GM12891 (cell line): ENCODE measurements at regions not wholly inside any gene's neighbourhood (a gene's known extent, or its start where the extent isn't known, plus 50 kb on each side); places are given as distances from the start of the nearest gene placed in this dataset.

Source experiments
- DNase-seq: peaks from one replicate; pipeline ENCODE4 v3.0.0; 2011; ENCODE audit warnings: low spot score; ENCODE audit not compliant: insufficient read length
- FAIRE-seq: peaks from 2 replicates; lab custom pipeline; 2011; peaks lifted over from hg19 to GRCh38; lab: Jason Lieb, UNC
- PAX5 ChIP-seq: IDR thresholded peaks from 2 replicates; pipeline ENCODE4 v1.6.1; 2011; ENCODE audit warnings: low read length, moderate library complexity, mild to moderate bottlenecking; ENCODE audit not compliant: insufficient read depth, severe bottlenecking
- POLR2A ChIP-seq: IDR thresholded peaks from 2 replicates; pipeline ENCODE4 v1.6.1; 2011; ENCODE audit warnings: low read depth, low read length, control low read depth
- POLR2AphosphoS5 ChIP-seq: IDR thresholded peaks from 2 replicates; pipeline ENCODE4 v1.6.1; 2011; ENCODE audit warnings: low read depth, low read length, control low read depth
- POU2F2 ChIP-seq: IDR thresholded peaks from 2 replicates; pipeline ENCODE4 v1.6.1; 2011; ENCODE audit warnings: low read depth, mild to moderate bottlenecking, control low read depth, low read length, moderate library complexity
- SPI1 ChIP-seq: IDR thresholded peaks from 2 replicates; pipeline ENCODE4 v1.6.1; 2011; ENCODE audit warnings: low read depth, low read length, control low read depth
- TAF1 ChIP-seq: IDR thresholded peaks from 2 replicates; pipeline ENCODE4 v1.6.1; 2011; ENCODE audit warnings: low read depth, low read length, control low read depth

- DNase-seq (peak; percentile 28), FAIRE-seq (no peak)
- no peak for TF ChIP-seq POU2F2
Measured at GRCh38 chr18:5628512-5629255, 84.9 kb upstream of the EPB41L3 start.

GRCh38 chr18:5627776-5628511 lies 84.1 kb upstream of the EPB41L3 start:
- no peak for TF ChIP-seq SPI1
- no peak for TF ChIP-seq POLR2A
- FAIRE-seq (no peak), DNase-seq (no peak)

GRCh38 chr18:5626130-5626880 lies 82.5 kb upstream of the EPB41L3 start:
- TF ChIP-seq SPI1 (no peak), POU2F2 (no peak), PAX5 (no peak), TAF1 (no peak), POLR2A (no peak), POLR2AphosphoS5 (no peak)
- FAIRE-seq, result no peak
- no peak for DNase-seq

GRCh38 chr18:5625076-5625475 lies 81.3 kb upstream of the EPB41L3 start:
- no peak for FAIRE-seq
- TF ChIP-seq PAX5, result no peak
- DNase-seq, result no peak

- TF ChIP-seq TAF1, result no peak
- no peak for TF ChIP-seq POLR2A
- TF ChIP-seq POLR2AphosphoS5, result no peak
- no peak for TF ChIP-seq PAX5
- no peak for TF ChIP-seq POU2F2
- TF ChIP-seq SPI1, result no peak
- no peak for FAIRE-seq
Measured at GRCh38 chr18:5622905-5623304, 79.1 kb upstream of the EPB41L3 start.

GRCh38 chr18:5620289-5620688 lies 76.5 kb upstream of the EPB41L3 start:
- TF ChIP-seq TAF1 (no peak), POLR2A (no peak), SPI1 (no peak), POLR2AphosphoS5 (no peak), POU2F2 (no peak), PAX5 (no peak)
- DNase-seq (no peak), FAIRE-seq (no peak)

More at GRCh38 chr18:5622905-5623304, 79.1 kb upstream of the EPB41L3 start:
- no peak for DNase-seq

- TF ChIP-seq POLR2A (no peak), TAF1 (no peak), PAX5 (no peak), POU2F2 (no peak), SPI1 (no peak), POLR2AphosphoS5 (no peak)
- no peak for FAIRE-seq
- no peak for DNase-seq
Measured at GRCh38 chr18:5619376-5619775, 75.6 kb upstream of the EPB41L3 start.

- FAIRE-seq, result no peak
Measured at GRCh38 chr18:5618047-5618688, 74.4 kb upstream of the EPB41L3 start.

GRCh38 chr18:5611221-5611620 lies 67.4 kb upstream of the EPB41L3 start:
- TF ChIP-seq TAF1 (no peak), PAX5 (no peak), POLR2AphosphoS5 (no peak), POLR2A (no peak), POU2F2 (no peak), SPI1 (no peak)
- no peak for FAIRE-seq
- DNase-seq, result no peak

More at GRCh38 chr18:5618047-5618688, 74.4 kb upstream of the EPB41L3 start:
- no peak for TF ChIP-seq POLR2A
- DNase-seq, result no peak

GRCh38 chr18:5608846-5609245 lies 65.0 kb upstream of the EPB41L3 start:
- no peak for DNase-seq
- TF ChIP-seq POLR2AphosphoS5 (no peak), SPI1 (no peak), TAF1 (no peak), PAX5 (no peak), POLR2A (no peak), POU2F2 (no peak)
- no peak for FAIRE-seq
